Glutamatergic neuron (in vitro differentiated cells): ENCODE measurements at regions not wholly inside any gene's neighbourhood (a gene's known extent, or its start where the extent isn't known, plus 50 kb on each side); places are given as distances from the start of the nearest gene placed in this dataset.
"Not testable (repeated sequence)": the region's sequence is repeated elsewhere in the genome, so short reads cannot be mapped to it uniquely, and the experiment has no call there.

Source experiments
- DNase-seq: peaks from one replicate; pipeline ENCODE4 v3.0.0; 2022
- H3K27ac Mint-ChIP-seq: one replicate; pipeline ENCODE4 v1.8.0; 2020; ENCODE audit warnings: mild to moderate bottlenecking, mixed read lengths, inconsistent platforms; ENCODE audit not compliant: unreplicated experiment
- H3K27me3 Mint-ChIP-seq: one replicate; pipeline ENCODE4 v1.8.0; 2020; ENCODE audit warnings: mild to moderate bottlenecking, moderate library complexity, mixed read lengths, inconsistent platforms; ENCODE audit not compliant: unreplicated experiment
- H3K36me3 Mint-ChIP-seq: one replicate; pipeline ENCODE4 v1.8.0; 2020; ENCODE audit warnings: mild to moderate bottlenecking, mixed read lengths, inconsistent platforms; ENCODE audit not compliant: unreplicated experiment
- H3K4me1 Mint-ChIP-seq: one replicate; pipeline ENCODE4 v1.8.0; 2020; ENCODE audit warnings: mild to moderate bottlenecking, low read depth, mixed read lengths, inconsistent platforms; ENCODE audit not compliant: unreplicated experiment
- H3K4me3 Mint-ChIP-seq: one replicate; pipeline ENCODE4 v1.8.0; 2020; ENCODE audit warnings: mild to moderate bottlenecking, mixed read lengths, inconsistent platforms; ENCODE audit not compliant: unreplicated experiment
- H3K9me3 Mint-ChIP-seq: one replicate; pipeline ENCODE4 v1.8.0; 2020; ENCODE audit warnings: mild to moderate bottlenecking, moderate library complexity, mixed read lengths, inconsistent platforms; ENCODE audit not compliant: unreplicated experiment
- TF ChIP-seq, protein P1 (sequence below): fragments of 200-600 bp; sonication (generic); IDR thresholded peaks from one replicate; pipeline ENCODE4 v1.5.0; 2021; ENCODE audit not compliant: partially characterized antibody, unreplicated experiment

DNA sequence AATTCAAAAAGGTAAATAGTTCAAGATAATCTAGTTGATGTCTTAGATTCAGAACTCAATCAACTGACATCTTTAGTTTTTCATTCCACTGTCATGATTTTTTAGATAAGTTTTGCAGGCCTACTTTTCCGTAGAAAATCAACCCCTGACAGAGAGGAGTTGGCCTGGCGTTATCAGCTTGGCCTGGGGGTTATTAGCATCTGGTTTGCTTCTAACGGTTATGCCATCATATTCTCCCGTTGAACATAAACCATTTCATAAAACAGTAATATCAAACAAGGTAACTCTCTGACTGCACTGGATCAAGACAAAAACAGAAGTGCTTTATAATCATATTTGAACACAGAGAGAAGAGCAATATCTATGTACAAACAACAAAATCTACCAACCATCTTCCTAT, 130.8 kb upstream of the PCDH20 start:
- H3K4me3 Mint-ChIP-seq, result no peak overlapping the region
- no peak for DNase-seq
- H3K9me3 Mint-ChIP-seq, result no peaks in the 10 kb centered on the region
- no peaks in the 10 kb centered on the region for H3K4me1 Mint-ChIP-seq
- H3K27ac Mint-ChIP-seq, result no peak overlapping the region
- TF ChIP-seq, protein P1, sequence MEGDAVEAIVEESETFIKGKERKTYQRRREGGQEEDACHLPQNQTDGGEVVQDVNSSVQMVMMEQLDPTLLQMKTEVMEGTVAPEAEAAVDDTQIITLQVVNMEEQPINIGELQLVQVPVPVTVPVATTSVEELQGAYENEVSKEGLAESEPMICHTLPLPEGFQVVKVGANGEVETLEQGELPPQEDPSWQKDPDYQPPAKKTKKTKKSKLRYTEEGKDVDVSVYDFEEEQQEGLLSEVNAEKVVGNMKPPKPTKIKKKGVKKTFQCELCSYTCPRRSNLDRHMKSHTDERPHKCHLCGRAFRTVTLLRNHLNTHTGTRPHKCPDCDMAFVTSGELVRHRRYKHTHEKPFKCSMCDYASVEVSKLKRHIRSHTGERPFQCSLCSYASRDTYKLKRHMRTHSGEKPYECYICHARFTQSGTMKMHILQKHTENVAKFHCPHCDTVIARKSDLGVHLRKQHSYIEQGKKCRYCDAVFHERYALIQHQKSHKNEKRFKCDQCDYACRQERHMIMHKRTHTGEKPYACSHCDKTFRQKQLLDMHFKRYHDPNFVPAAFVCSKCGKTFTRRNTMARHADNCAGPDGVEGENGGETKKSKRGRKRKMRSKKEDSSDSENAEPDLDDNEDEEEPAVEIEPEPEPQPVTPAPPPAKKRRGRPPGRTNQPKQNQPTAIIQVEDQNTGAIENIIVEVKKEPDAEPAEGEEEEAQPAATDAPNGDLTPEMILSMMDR, result no peak
- peaks cover 1% of the 10 kb centered on the region for H3K27me3 Mint-ChIP-seq
- no peaks in the 10 kb centered on the region for H3K36me3 Mint-ChIP-seq

DNA sequence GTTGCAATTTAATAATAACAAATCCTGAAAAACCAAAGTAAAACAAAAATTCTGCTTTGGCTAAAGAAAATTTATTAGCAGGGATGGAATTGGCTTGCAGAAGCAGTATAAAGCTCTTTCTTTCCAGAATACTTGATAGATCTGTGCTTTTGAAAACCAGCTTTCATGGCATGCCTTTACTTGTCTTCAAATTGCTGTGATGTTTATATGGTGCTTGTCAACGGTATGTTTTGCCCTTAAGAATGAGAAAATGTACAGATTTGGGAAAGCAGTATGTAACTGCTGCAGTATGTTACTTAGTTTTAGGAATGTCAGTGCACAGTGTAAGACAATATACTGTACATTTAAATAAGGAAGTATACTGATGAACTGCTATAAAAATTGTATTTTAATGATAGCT, 120.8 kb upstream of the PCDH20 start:
- H3K36me3 Mint-ChIP-seq, result no peaks in the 10 kb centered on the region
- DNase-seq, result no peak
- no peak overlapping the region for H3K27ac Mint-ChIP-seq
- no peaks in the 10 kb centered on the region for H3K27me3 Mint-ChIP-seq
- no peaks in the 10 kb centered on the region for H3K4me1 Mint-ChIP-seq
- no peaks in the 10 kb centered on the region for H3K9me3 Mint-ChIP-seq
- TF ChIP-seq, protein P1, result no peak
- H3K4me3 Mint-ChIP-seq, result no peak overlapping the region

DNA sequence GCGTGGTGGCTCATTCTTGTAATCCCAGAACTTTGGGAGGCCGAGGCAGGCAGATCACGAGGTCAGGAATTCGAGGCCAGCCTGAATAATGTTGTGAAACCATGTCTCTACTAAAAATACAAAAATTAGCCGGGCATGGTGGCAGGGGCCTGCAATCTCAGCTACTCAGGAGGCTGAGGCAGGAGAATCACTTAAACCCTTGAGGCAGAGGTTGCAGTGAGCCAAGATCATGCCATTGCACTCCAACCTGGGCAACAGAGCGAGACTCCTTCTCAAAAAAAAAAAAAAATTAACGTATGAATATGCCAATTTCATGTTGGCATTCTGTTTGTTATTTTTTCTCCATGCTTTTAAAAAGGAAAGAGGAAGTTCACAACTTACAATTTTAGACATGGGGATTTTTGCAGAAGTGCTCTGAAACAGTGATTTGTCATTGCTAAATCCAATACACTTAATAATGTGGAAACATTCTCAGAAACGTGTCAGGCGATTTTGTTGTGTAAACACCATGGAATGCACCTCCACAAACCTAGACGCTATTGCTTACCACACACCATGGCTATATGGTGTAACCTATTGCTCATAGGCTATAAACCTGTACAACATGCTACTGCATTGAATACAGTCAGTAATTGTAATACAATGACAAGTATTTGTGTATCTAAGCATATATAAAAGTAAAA, 115.9 kb upstream of the PCDH20 start:
- Mint-ChIP-seq H3K9me3 (no peaks in the 10 kb centered on the region), H3K27ac (no peak overlapping the region), H3K4me3 (no peak overlapping the region), H3K36me3 (no peaks in the 10 kb centered on the region), H3K27me3 (no peaks in the 10 kb centered on the region), H3K4me1 (no peaks in the 10 kb centered on the region)
- no peak for DNase-seq
- TF ChIP-seq, protein P1, result no peak

GRCh38 chr13:61519214-61519613, 103.6 kb upstream of the PCDH20 start:
- not testable (repeated sequence) for DNase-seq, H3K4me3 Mint-ChIP-seq, H3K9me3 Mint-ChIP-seq, H3K27me3 Mint-ChIP-seq, H3K27ac Mint-ChIP-seq, H3K36me3 Mint-ChIP-seq, H3K4me1 Mint-ChIP-seq

DNA sequence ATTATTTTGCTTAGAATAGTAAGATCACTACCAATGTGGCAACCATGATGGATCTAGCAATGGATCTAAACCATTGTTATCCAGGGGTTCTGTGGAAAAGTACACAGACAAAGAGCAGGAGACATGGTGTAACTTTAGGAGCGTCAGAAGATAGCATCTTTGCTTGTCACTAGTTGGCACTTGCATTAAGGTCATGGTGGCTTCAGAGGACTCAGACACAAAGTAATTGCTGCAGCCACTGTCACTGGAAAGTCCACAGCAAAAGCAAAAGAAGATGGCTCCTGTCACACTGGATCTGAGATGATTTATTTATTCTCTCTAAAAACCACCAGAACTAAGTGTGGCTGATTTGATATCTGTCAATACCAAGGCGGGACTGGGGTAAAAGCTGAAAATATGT, 93.3 kb upstream of the PCDH20 start:
- H3K27ac Mint-ChIP-seq, result no peak overlapping the region
- no peak overlapping the region for H3K4me3 Mint-ChIP-seq
- H3K36me3 Mint-ChIP-seq, result no peaks in the 10 kb centered on the region
- no peaks in the 10 kb centered on the region for H3K4me1 Mint-ChIP-seq
- no peaks in the 10 kb centered on the region for H3K27me3 Mint-ChIP-seq
- no peaks in the 10 kb centered on the region for H3K9me3 Mint-ChIP-seq
- no peak for DNase-seq
- TF ChIP-seq, protein P1, result no peak
